Sigmoid colon (tissue), 4 donors: ENCODE measurements at regions not wholly inside any gene's neighbourhood (a gene's known extent, or its start where the extent isn't known, plus 50 kb on each side); places are given as distances from the start of the nearest gene placed in this dataset.

Experiments
- CTCF ChIP-seq, 4 experiments: fragments of 450-650 bp in 3 of 4; fragments of 200-600 bp in 1 of 4; IDR thresholded peaks; one replicate each; pipeline ENCODE4 v1.5.1; 2016 to 2019; ENCODE audit warnings: antibody characterized with exemption in 4 of 4, mild to moderate bottlenecking in 3 of 4, moderate library complexity in 2 of 4
- EP300 ChIP-seq, 4 donors: sonication (generic); formaldehyde crosslinking; IDR thresholded peaks; one replicate each; pipeline ENCODE4 v1.6.1; 2017; ENCODE audit warnings: antibody characterized with exemption in 4 of 4
- POLR2A ChIP-seq, 2 donors: fragments of 450-650 bp; IDR thresholded peaks; one replicate each; pipeline ENCODE4 v1.6.1; 2016; ENCODE audit warnings: antibody characterized with exemption in 2 of 2, mild to moderate bottlenecking in 2 of 2, moderate library complexity in 2 of 2

GRCh38 chr12:107511292-107511691 lies 174.3 kb upstream of the PWP1 start:
- TF ChIP-seq EP300 (IDR thresholded peaks at IDR 0.05) (no peak), CTCF (IDR thresholded peaks at IDR 0.05) (no peak), POLR2A (IDR thresholded peaks at IDR 0.05) (no peak)
